ENCODE measurements at regions not wholly inside any gene's neighbourhood (a gene's known extent, or its start where the extent isn't known, plus 50 kb on each side); places are given as distances from the start of the nearest gene placed in this dataset.
A peak's percentile ranks its signal among the peaks of the same experiment; 100 is the strongest.

GRCh38 chr2:157056200-157056676, 201.3 kb upstream of the GALNT5 start:
- H3K4me3 ChIP-seq (ENCODE audit: low read length), result no peak overlapping the region
- intact Hi-C loops (cut with DNase I), result no loop called here
- 17% methylated on average over 1 of the region's 1 CpG for WGBS
- H3K27me3 ChIP-seq (ENCODE audit: control insufficient read depth, insufficient read depth), result no peaks in the 10 kb centered on the region
- DNase-seq (no peak), ATAC-seq (peak; percentile 32 to 41)
- H3K4me1 ChIP-seq (ENCODE audit: control insufficient read depth, insufficient read depth, low read length), result no peaks in the 10 kb centered on the region
- no peaks in the 10 kb centered on the region for H3K9me3 ChIP-seq (ENCODE audit: control insufficient read depth, low read length)
- no peak overlapping the region for H3K27ac ChIP-seq (ENCODE audit: low read length)

- ATAC-seq (no peak), DNase-seq (no peak)
- H3K4me1 ChIP-seq (ENCODE audit: control insufficient read depth, insufficient read depth, low read length), result no peaks in the 10 kb centered on the region
- H3K27me3 ChIP-seq (ENCODE audit: control insufficient read depth, insufficient read depth), result no peaks in the 10 kb centered on the region
- H3K27ac ChIP-seq (ENCODE audit: low read length), result no peak overlapping the region
- H3K4me3 ChIP-seq (ENCODE audit: low read length), result no peak overlapping the region
- intact Hi-C loops (cut with DNase I), result no loop called here
- 90% methylated on average over 2 of the region's 2 CpGs for WGBS
- H3K9me3 ChIP-seq (ENCODE audit: control insufficient read depth, low read length), result no peaks in the 10 kb centered on the region
These were observed 199.3 kb upstream of the GALNT5 start for GRCh38 chr2:157058161-157058560.

- intact Hi-C loops (cut with DNase I), result no loop called here
- no peak for ATAC-seq
These were observed 198.5 kb upstream of the GALNT5 start for GRCh38 chr2:157059036-157059435.

GRCh38 chr2:157061799-157062198, 195.7 kb upstream of the GALNT5 start:
- intact Hi-C loops (cut with DNase I), result no loop called here
- no peak for DNase-seq
- 66% methylated on average over 2 of the region's 2 CpGs for WGBS
- no peaks in the 10 kb centered on the region for H3K27me3 ChIP-seq (ENCODE audit: control insufficient read depth, insufficient read depth)
- H3K4me1 ChIP-seq (ENCODE audit: control insufficient read depth, insufficient read depth, low read length), result no peaks in the 10 kb centered on the region
- no peak overlapping the region for H3K27ac ChIP-seq (ENCODE audit: low read length)
- ATAC-seq, result no peak
- H3K4me3 ChIP-seq (ENCODE audit: low read length), result no peak overlapping the region
- no peaks in the 10 kb centered on the region for H3K9me3 ChIP-seq (ENCODE audit: control insufficient read depth, low read length)

More at GRCh38 chr2:157059036-157059435, 198.5 kb upstream of the GALNT5 start:
- Histone ChIP-seq H3K27ac (ENCODE audit: low read length) (no peak overlapping the region), H3K27me3 (ENCODE audit: control insufficient read depth, insufficient read depth) (no peaks in the 10 kb centered on the region), H3K9me3 (ENCODE audit: control insufficient read depth, low read length) (no peaks in the 10 kb centered on the region), H3K4me1 (ENCODE audit: control insufficient read depth, insufficient read depth, low read length) (no peaks in the 10 kb centered on the region), H3K4me3 (ENCODE audit: low read length) (no peak overlapping the region)
- WGBS, result 85% methylated on average over 2 of the region's 2 CpGs
- no peak for DNase-seq

- intact Hi-C loops (cut with DNase I), result no loop called here
These were observed 189.9 kb upstream of the GALNT5 start for GRCh38 chr2:157067562-157067961.

GRCh38 chr2:157068237-157068636, 189.3 kb upstream of the GALNT5 start:
- Histone ChIP-seq H3K4me1 (ENCODE audit: control insufficient read depth, insufficient read depth, low read length) (no peaks in the 10 kb centered on the region), H3K4me3 (ENCODE audit: low read length) (no peak overlapping the region), H3K9me3 (ENCODE audit: control insufficient read depth, low read length) (no peaks in the 10 kb centered on the region), H3K27ac (ENCODE audit: low read length) (no peak overlapping the region), H3K27me3 (ENCODE audit: control insufficient read depth, insufficient read depth) (no peaks in the 10 kb centered on the region)
- WGBS, result 85% methylated on average over 1 of the region's 1 CpG
- ATAC-seq (no peak), DNase-seq (no peak)
- intact Hi-C loops (cut with DNase I), result no loop called here

More at GRCh38 chr2:157067562-157067961, 189.9 kb upstream of the GALNT5 start:
- H3K27me3 ChIP-seq (ENCODE audit: control insufficient read depth, insufficient read depth), result no peaks in the 10 kb centered on the region
- H3K27ac ChIP-seq (ENCODE audit: low read length), result no peak overlapping the region
- H3K4me1 ChIP-seq (ENCODE audit: control insufficient read depth, insufficient read depth, low read length), result no peaks in the 10 kb centered on the region
- no peaks in the 10 kb centered on the region for H3K9me3 ChIP-seq (ENCODE audit: control insufficient read depth, low read length)
- DNase-seq (no peak), ATAC-seq (no peak)
- H3K4me3 ChIP-seq (ENCODE audit: low read length), result no peak overlapping the region
- 71% methylated on average over 2 of the region's 2 CpGs for WGBS

- ATAC-seq, result no peak
- no peak overlapping the region for H3K27ac ChIP-seq (ENCODE audit: low read length)
- no peaks in the 10 kb centered on the region for H3K4me1 ChIP-seq (ENCODE audit: control insufficient read depth, insufficient read depth, low read length)
- 60% methylated on average over 2 of the region's 2 CpGs for WGBS
- DNase-seq, result no peak
- H3K9me3 ChIP-seq (ENCODE audit: control insufficient read depth, low read length), result no peaks in the 10 kb centered on the region
- no peaks in the 10 kb centered on the region for H3K27me3 ChIP-seq (ENCODE audit: control insufficient read depth, insufficient read depth)
- intact Hi-C loops (cut with DNase I), result no loop called here
- H3K4me3 ChIP-seq (ENCODE audit: low read length), result no peak overlapping the region
These were observed 181.6 kb upstream of the GALNT5 start for GRCh38 chr2:157075924-157076323.

GRCh38 chr2:157076526-157077161, 180.9 kb upstream of the GALNT5 start:
- Histone ChIP-seq H3K4me3 (ENCODE audit: low read length) (no peak overlapping the region), H3K27ac (ENCODE audit: low read length) (no peak overlapping the region), H3K27me3 (ENCODE audit: control insufficient read depth, insufficient read depth) (no peaks in the 10 kb centered on the region), H3K9me3 (ENCODE audit: control insufficient read depth, low read length) (no peaks in the 10 kb centered on the region), H3K4me1 (ENCODE audit: control insufficient read depth, insufficient read depth, low read length) (no peaks in the 10 kb centered on the region)
- DNase-seq (no peak), ATAC-seq (no peak)
- 71% methylated on average over 3 of the region's 3 CpGs for WGBS
- intact Hi-C loops (cut with DNase I), result no loop called here

GRCh38 chr2:157077753-157078350, 179.7 kb upstream of the GALNT5 start:
- Histone ChIP-seq H3K27ac (ENCODE audit: low read length) (no peak overlapping the region), H3K4me3 (ENCODE audit: low read length) (no peak overlapping the region), H3K4me1 (ENCODE audit: control insufficient read depth, insufficient read depth, low read length) (no peaks in the 10 kb centered on the region), H3K9me3 (ENCODE audit: control insufficient read depth, low read length) (no peaks in the 10 kb centered on the region), H3K27me3 (ENCODE audit: control insufficient read depth, insufficient read depth) (no peaks in the 10 kb centered on the region)
- ATAC-seq (no peak), DNase-seq (no peak)
- intact Hi-C loops (cut with DNase I), result no loop called here

- Histone ChIP-seq H3K27ac (ENCODE audit: low read length) (no peak overlapping the region), H3K27me3 (ENCODE audit: control insufficient read depth, insufficient read depth) (no peaks in the 10 kb centered on the region), H3K4me3 (ENCODE audit: low read length) (no peak overlapping the region), H3K4me1 (ENCODE audit: control insufficient read depth, insufficient read depth, low read length) (peaks cover 2% of the 10 kb centered on the region), H3K9me3 (ENCODE audit: control insufficient read depth, low read length) (no peaks in the 10 kb centered on the region)
- ATAC-seq (no peak), DNase-seq (no peak)
- intact Hi-C loops (cut with DNase I), result no loop called here
These were observed 174.6 kb upstream of the GALNT5 start for GRCh38 chr2:157082950-157083349.

- Histone ChIP-seq H3K9me3 (ENCODE audit: control insufficient read depth, low read length) (no peaks in the 10 kb centered on the region), H3K27me3 (ENCODE audit: control insufficient read depth, insufficient read depth) (no peaks in the 10 kb centered on the region), H3K4me1 (ENCODE audit: control insufficient read depth, insufficient read depth, low read length) (peaks cover 4% of the 10 kb centered on the region), H3K27ac (ENCODE audit: low read length) (no peak overlapping the region), H3K4me3 (ENCODE audit: low read length) (no peak overlapping the region)
- intact Hi-C loops (cut with DNase I), result no loop called here
- no peak for DNase-seq
- WGBS, result 80% methylated on average over 1 of the region's 1 CpG
- no peak for ATAC-seq
These were observed 172.0 kb upstream of the GALNT5 start for GRCh38 chr2:157085522-157085921.

All from right cardiac atrium (tissue), 5 donors.